ENCODE measurements at regions not wholly inside any gene's neighbourhood (a gene's known extent, or its start where the extent isn't known, plus 50 kb on each side); places are given as distances from the start of the nearest gene placed in this dataset.

DNA sequence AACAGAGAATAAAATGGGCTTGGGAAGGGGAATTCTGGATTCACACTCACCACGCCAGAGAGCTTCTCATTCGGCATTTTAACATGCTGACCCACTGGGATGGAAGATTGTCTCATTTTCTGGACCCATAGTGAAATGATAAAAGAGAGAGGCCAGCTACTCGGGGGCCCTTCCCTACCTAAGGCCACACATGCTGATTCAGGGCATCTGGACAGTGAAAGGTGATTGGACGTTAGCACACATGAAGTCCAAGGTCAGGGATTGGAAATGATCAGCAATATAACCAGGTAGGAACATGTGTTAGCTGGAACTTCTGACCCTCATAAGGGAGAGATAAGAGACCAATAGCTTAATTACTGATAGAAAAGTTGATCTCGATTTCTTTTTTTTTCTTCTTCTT, 183.7 kb downstream of the NUFIP1 start:
- no peak for TF ChIP-seq CTCF (IDR thresholded peaks at IDR 0.05; ENCODE audit: low read depth, low read length, missing control alignments)
- H3K4me3 ChIP-seq (ENCODE audit: low read depth, low read length), result no peak overlapping the region
- in situ Hi-C loops (cut with HindIII; ENCODE audit: low sequenced_read_pairs), result no loop called here
- no peak for DNase-seq (ENCODE audit: low read depth)

DNA sequence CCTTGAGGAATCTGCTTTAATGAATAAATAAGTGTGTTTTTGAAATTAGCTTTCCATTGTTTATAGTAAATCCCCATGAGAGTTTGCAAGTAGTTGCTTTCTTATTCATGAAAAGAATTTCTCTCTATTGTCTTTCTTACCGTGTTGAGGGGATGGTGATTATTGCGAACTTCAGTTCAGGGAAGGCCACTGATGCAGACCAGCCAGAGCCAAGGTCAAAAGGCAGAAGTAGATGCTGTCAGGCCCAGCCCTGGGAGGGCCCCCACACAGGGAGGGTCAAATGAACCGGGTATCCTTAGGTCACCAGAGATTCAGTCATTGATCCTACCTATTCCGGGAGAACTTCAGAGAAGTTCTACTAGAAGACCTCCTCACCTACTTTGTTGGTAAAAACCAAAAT, 185.9 kb downstream of the NUFIP1 start:
- H3K4me3 ChIP-seq (ENCODE audit: low read depth, low read length), result no peak overlapping the region
- TF ChIP-seq CTCF (IDR thresholded peaks at IDR 0.05; ENCODE audit: low read depth, low read length, missing control alignments), result no peak
- no peak for DNase-seq (ENCODE audit: low read depth)
- in situ Hi-C loops (cut with HindIII; ENCODE audit: low sequenced_read_pairs), result no loop called here

DNA sequence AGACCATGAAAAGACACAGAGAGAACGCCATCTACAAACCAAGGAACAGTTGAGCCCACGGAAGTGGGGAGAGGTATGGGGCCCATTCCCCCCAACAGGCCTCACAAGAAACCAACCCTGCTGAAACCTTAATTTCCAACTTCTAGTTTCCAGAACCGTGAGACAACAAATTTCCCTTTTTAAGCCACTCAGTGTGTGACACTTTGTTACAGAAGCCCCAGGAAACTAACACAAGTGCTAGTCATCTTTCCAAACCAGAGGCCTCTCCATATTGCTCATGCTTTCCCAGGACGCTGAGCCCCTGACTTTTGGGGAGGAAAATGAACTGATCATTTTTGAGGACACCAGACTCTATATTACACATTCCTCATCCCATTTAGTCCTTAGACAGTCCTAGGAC, 186.8 kb downstream of the NUFIP1 start:
- in situ Hi-C loops (cut with HindIII; ENCODE audit: low sequenced_read_pairs), result no loop called here
- no peak for TF ChIP-seq CTCF (IDR thresholded peaks at IDR 0.05; ENCODE audit: low read depth, low read length, missing control alignments)
- no peak for DNase-seq (ENCODE audit: low read depth)

DNA sequence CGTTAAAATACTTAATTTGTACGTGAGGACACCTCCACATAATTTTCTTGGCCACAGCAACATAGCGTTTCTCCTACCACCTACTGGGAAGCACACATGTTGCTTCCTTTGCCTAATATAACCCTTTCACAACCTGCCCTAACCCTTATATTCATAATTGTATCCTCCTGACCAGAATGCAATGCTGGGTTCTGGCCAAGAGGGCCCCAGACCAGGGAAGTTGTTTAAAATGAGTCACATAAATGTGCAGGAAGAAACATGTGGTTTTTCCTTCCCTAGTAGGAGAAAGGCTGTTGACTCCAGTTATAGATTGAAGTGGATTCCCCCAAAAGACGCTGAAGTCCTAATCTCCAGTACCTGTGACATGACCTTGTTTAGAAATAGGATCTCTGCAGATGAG, 187.3 kb downstream of the NUFIP1 start:
- no peak overlapping the region for H3K4me3 ChIP-seq (ENCODE audit: low read depth, low read length)
- TF ChIP-seq CTCF (IDR thresholded peaks at IDR 0.05; ENCODE audit: low read depth, low read length, missing control alignments), result no peak
- in situ Hi-C loops (cut with HindIII; ENCODE audit: low sequenced_read_pairs), result no loop called here
- DNase-seq (ENCODE audit: low read depth), result peak; percentile 63

More for the DNA sequence above, 186.8 kb downstream of the NUFIP1 start:
- no peak overlapping the region for H3K4me3 ChIP-seq (ENCODE audit: low read depth, low read length)

GRCh38 chr13:44800626-44801025, 188.6 kb downstream of the NUFIP1 start:
- in situ Hi-C loops (cut with HindIII; ENCODE audit: low sequenced_read_pairs), result no loop called here
- TF ChIP-seq CTCF (IDR thresholded peaks at IDR 0.05; ENCODE audit: low read depth, low read length, missing control alignments), result no peak
- H3K4me3 ChIP-seq (ENCODE audit: low read depth, low read length), result no peak overlapping the region
- no peak for DNase-seq (ENCODE audit: low read depth)

- in situ Hi-C loops (cut with HindIII; ENCODE audit: low sequenced_read_pairs), result no loop called here
- no peak for TF ChIP-seq CTCF (IDR thresholded peaks at IDR 0.05; ENCODE audit: low read depth, low read length, missing control alignments)
- DNase-seq (ENCODE audit: low read depth), result no peak
These were observed 191.6 kb downstream of the NUFIP1 start for GRCh38 chr13:44797685-44798084.

More at GRCh38 chr13:44797685-44798084, 191.6 kb downstream of the NUFIP1 start:
- H3K4me3 ChIP-seq (ENCODE audit: low read depth, low read length), result no peak overlapping the region

Measured in astrocyte of the cerebellum (primary cell).